Activated CD8-positive, alpha-beta memory T cell treated with anti-CD3 and anti-CD28 coated beads, Interleukin-2, amount 50 U/mL, for 24 hours (primary cell): ENCODE measurements at regions not wholly inside any gene's neighbourhood (a gene's known extent, or its start where the extent isn't known, plus 50 kb on each side); places are given as distances from the start of the nearest gene placed in this dataset.
"Not testable (repeated sequence)": the region's sequence is repeated elsewhere in the genome, so short reads cannot be mapped to it uniquely, and the experiment has no call there.

Experiments
- DNase-seq: peaks from one replicate; pipeline ENCODE4 v3.0.0-alpha.2; 2020; ENCODE audit errors: extremely low read depth

DNA sequence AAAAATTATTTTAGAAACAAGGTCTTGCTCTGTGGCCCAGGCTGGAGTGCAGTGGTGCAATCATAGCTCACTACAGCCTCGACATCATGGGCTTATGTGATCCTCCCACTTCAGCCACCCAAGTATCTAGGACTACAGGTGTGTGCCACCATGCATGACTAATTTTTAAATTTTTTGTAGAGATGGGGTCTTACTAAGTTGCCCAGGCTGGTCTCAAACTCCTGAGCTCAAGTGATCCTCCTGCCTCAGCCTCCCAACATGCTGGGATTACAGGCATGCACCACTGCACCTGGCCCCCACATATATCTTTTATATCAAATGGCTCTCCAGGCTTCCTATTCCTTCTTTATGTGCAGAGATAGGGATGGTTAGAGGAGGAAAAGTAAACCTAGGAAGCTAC lies 91.2 kb upstream of the SVIL start:
- DNase-seq: not testable (repeated sequence)

DNA sequence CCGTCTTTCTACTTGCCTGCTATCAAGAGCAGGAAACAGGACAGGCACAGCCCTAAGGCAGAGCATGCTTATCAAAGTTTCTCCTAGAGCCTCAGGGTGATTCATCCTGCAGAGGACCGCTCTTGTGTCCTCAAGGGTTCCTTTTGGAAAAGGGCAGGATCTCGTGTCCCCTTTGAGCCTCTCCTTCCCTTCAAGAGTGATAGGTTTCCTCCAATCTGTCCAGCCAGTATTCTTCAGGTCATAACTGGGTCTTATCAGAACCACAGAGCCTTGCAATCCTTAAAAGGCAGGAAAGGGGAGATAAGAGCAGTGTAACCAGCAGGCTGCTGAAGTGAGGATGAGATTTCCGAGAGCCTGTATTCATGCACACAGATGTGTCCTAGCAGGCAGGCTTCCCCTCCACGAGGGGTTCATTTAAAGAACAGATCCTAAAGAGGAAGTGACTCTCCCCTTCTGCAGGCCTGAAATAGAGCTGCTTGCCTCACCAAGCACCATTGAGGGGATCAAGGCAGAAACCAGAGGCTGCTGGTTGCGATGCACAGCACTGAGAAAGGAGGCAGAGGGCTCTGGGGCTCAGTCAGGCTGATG lies 90.5 kb upstream of the SVIL start:
- DNase-seq: no peak

DNA sequence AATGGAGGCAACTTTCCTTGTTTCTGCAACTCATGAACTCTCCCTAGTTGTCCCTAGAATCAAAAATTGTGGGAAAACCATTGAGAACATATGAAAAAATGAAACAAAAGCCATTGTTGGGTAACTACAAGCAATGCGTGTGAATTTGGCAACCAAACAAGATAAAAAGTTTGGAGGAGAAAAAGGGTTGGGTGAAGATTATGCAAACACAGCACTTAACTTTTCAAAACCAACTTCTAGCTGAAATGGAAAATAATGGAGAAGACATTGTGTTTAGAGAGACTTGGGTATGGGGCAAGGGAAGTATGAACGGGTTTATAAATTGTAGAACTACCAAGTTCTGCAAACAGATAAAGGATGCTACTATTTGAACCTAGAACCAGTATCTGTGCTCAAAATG lies 89.0 kb upstream of the SVIL start:
- DNase-seq: no peak

DNA sequence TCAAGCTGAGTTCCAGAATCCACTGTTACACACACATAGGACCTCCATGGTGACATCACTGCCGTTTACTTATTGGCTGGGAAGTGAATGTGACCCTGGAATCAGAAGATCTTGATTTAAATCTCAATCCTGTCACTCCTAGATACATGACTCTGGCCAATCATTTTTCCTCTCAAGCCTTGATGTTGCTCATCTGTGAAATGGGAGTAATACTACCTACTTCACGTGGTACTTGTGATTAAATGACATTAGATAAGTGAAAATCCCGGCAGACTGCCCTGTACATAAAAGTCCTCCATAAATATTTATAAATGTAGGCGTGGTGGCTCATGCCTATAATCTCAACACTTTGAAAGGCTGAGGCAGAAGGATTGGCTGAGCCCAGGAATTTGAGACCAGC lies 88.0 kb upstream of the SVIL start:
- no peak for DNase-seq

DNA sequence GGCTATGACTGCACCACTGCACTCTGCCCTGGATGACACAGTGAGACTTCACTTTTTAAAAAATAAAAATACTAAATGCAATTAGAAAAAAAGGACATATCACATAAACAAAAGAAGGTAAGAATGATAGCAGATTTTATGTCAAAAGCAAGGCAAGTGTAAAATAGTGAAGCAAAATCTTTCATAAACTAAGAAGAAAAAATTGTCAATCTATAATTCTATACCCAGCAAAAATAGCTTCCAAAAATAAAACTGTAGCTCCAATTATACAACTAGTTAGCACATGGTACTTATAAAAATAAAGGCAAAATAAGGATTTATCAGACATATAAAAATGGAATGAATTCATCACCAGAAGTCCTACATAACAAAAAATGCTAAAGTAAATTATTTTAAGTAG lies 85.4 kb upstream of the SVIL start:
- DNase-seq: no peak

DNA sequence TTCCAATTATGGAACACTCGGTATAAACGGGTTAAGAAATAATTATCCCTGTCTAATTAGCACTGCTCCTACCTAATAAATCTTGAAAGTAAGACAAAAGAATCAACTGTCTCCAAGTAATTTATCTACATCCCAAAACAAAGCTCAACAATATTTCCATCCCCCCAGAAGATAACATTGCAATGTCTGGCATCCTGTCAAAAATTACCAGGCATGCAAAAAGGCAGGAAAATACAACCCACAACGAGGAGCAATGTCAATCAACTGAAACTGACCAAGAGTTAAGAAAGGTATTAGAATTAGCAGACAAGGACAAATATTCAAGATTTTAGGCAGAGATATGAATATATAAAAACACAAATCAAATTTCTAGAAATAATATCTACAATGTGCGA lies 84.5 kb upstream of the SVIL start:
- no peak for DNase-seq

DNA sequence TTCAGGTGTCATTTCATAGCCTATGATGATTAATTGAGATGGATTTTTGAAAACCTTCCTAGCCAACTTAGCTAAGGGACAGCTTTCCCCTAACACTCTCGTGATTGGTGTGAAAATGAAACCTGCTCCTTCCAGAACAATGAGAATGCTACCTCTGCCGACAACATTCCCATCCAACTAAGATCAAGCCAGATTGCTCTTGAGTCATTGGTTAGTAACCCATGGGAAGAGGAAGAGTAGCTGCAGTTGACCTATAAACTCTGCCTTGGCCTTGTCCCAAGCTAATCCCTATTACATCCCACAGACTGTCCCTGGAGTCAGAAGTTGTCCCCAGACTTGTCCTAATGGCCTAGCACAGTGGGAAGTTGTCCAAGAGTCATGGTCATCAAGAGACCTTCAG lies 80.5 kb upstream of the SVIL start:
- DNase-seq: no peak

DNA sequence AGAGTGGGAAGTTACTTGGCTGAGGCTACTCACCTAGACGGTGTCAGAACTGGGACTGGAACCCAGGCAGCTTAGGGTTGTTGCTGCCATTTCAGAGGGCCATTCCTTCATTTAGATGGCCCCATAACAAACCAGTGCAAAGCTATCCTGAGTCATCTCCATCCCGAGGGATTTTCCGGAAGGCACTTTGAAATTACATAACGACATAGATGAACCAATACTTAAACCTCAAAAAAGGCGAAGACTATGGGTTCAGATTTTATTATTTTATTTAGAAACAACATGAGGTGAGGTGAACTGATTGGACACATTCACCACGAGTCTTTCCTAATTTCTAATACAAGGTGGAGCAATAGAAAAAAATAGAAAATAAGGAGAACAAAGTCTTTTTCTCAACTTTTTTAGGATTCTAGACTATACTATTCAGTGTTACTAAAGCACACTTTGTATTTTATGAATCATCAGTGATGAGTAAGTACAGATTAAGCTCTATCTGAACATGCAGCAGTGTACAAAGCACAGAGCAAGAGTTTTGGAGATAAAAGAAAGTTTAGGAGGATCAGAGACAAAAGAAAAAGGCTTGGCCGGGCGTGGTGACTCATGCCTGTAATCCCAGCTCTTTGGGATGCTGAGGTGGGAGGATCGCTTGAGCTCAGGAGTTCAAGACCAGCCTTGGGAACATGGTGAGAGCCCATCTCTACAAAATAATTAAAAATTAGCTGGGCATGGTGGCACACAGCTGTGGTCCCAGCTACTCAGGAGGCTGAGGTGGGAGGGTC lies 79.5 kb upstream of the SVIL start:
- no peak for DNase-seq

DNA sequence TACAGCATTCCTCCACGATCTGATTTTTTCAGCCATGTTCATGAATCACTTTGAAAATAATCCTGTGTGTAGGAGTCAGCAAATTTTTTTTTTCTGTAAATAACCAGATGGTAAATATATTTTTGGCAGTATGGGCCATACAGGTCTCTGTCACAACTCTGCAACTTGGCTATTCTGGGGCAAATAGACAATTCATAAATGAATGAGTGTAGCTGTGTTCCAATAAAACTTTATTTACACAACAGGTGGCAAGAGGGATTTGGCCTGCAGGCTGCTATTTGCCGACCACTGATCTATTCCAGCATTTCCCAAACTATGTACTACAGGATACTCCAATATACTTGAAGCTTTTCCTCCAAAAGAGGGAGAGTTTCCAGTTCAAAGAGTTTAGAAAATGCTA lies 78.7 kb upstream of the SVIL start:
- no peak for DNase-seq

DNA sequence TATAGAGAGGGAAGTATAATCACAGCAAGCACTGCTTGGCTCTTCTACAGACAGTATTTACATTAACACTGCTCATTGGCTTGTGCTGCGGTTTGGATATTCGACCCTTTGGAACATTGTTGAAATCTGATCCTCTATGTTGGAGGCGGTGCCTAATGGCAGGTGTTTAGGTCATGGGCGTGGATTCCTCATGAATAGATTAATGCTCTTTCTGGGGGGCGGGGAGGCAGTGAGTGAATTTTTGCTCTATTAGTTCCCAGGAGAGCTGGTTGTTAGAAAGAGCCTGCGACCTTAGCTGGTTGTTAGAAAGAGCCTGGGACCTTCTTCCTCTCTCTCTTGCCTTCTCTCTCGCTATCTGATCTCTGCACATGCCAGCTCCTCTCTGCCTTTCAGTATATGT lies 77.3 kb upstream of the SVIL start:
- DNase-seq: no peak

DNA sequence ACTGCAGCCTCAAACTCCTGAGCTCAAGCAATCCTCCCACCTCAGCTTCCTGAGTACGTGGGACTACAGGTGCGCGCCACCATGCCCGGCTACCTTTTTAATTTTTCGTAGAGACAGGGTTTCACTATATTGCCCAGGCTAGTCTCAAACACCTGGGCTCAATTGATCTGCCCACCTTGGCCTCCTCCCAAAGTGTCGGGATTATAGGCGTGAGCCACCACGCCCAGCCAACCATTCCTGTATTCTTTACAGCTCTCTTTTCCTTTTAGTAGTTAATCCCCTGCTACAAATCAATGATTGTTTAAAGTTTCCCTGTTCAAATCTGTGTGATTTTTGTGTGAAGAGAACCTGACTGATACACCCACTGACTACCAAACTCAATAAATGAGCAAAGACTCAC lies 75.4 kb upstream of the SVIL start:
- no peak for DNase-seq

DNA sequence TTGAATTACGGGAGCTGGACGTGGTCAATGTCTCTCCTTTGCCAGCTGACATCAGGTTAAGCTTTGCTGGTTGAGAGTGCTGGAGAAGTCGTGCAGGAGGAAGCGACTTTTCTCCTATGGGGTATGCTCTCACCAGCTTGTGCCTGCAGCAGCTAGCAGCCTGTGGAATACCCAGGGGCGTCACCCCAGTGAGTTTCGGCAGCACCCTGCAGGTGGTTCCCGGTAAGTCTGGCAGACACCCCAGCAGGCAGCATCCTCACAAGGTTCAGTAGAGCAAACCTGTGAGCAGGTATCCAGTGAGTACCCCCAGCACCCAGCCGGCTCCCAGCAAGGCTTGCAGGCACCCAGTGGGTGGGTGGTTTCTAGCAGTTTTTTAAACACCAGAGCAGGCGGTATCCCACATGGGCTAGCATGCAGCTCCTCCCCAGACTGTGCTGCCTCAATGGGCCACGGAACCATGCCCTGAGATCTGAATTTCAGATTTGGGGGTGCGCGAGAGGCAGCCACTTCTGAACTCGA lies 74.8 kb upstream of the SVIL start:
- DNase-seq: no peak

DNA sequence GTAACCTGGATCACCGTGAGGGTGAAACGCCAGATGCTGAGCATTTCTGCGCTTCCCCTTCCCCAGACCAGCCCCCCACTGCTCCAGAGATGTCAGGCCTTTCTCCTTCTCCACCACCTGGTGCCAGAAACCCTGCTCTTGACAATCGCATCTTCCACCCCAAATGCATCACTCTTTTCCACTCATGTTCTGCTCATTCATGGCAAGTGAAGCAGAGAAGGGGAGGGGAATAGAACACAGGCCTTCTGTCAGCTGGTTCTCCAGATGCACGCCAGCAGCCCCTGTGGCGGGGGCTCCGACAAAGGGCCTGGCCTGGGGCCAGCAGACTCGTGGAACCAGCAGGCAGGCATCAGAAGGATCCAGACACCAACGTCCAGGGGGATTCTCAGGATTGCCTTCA lies 68.5 kb upstream of the SVIL start:
- no peak for DNase-seq

DNA sequence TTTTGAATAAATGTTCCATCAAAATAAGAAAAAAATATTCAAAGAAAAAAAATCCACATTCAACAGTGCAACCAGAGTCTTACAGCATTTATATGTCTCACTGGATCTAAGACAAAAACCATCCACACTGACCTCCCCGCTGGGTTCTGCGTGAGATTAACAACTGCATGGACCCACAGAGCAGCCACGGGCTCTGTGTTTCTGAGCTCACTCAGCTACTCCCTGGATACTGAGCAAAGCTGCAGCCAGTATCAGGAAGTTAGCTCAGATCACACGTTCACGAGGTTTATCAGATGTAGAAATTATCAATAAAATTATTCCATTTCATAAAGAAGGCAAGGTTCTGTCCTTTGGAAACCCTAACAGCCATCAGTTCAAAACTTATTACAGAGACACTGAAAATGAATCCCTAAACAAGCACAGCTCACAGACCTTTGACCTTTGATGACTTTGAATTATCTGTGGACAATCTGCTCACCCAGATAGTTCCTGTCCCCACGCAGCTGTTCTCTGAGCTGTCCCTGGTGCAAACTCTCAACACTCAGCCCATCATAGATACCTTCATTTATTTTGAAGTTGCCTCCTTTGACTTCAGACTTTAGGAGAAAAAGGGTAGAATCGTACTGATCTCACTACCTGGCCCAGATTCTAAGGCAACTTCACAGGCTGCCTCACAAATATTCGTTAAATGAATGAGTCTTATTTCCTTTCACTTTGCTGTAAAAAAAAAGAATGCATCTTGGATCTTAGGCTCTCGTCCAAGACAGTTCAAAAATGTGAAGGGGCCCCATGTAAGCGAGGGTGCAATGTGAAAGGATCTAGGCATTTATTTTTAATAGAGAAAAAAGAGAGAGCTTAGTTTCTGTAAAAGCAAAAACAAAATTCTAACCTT lies 67.7 kb upstream of the SVIL start:
- DNase-seq: no peak

DNA sequence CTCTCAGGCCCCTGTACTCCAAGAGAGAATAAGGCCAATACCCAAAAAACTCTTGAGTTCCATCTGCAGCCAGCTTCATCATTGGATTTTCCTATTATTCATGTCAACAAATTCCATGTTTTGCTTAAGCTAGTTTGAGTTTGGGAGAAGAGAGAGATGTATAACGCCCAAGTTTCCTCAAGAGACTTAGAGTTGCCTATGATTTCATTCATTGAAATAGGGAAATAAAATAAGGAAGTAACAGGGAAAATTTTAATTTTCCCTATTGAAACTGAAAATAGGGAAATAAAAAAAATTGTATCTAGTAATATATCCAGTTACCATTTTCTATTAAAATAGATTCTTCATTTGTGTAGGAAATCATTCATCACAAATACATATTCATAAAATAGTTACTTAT lies 66.5 kb upstream of the SVIL start:
- DNase-seq: no peak

DNA sequence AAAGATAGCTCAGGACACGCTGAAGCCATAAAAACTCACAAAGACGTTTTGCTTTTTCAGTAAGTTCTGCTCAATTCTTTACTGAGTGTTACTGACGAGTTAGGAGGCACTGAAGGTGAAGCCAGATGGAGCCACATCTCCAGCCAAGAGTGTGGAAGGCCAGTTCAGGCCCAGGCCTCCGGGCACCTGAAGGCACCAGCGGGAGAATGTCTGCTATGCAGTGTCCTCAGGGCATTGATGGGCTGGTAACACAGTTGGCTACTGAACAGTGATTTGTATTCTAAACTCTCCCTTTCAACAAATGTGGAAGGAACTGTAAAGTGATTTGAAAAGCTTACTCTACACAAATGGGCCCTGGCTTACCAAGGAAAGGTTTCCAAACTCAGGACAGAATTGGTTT lies 64.8 kb upstream of the SVIL start:
- no peak for DNase-seq

DNA sequence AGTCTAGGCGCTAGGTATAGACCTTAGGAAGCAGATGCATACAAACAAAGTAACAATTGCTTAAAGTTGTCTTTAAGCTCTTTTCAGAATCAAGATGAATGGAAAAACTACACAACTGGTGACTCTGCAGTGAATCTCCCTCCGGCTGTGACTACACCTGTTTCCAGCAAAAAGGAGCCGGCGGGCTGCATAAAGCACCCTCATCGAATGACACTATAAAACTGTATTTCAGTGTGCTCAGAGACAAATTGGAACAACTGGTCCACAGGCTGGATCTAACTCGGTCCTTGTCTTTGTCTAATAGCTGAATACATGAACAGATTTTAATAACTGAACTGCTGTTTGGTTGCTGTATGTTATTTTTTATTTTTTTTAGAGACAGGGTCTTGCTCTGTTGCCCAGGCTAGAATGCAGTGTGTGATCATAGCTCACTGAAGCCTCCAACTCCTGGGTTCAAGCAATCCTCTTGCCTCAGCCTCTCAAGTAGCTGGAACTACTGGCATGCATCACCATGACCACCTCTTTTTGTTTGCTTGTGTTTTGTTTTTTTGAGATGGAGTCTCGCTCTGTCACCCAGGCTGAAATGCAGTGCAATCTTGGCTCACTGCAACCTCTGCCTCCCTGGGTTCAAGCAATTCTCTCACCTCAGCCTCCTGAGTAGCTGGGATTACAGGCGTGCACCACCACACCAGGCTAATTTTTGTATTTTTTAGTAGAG lies 64.2 kb upstream of the SVIL start:
- no peak for DNase-seq

DNA sequence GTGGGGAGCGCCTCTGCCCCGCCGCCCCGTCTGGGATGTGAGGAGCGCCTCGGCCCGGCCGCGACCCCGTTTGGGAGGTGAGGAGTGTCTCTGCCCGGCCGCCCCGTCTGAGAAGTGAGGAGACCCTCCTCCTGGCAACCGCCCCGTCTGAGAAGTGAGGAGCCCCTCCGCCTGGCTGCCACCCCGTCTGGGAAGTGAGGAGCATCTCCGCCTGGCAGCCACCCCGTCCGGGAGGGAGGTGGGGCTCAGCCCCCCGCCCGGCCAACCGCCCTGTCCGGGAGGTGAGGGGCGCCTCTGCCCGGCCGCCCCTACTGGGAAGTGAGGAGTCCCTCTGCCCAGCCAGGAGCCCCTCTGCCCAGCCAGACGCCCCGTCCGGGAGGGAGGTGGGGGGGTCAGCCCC lies 61.8 kb upstream of the SVIL start:
- DNase-seq: not testable (repeated sequence)

DNA sequence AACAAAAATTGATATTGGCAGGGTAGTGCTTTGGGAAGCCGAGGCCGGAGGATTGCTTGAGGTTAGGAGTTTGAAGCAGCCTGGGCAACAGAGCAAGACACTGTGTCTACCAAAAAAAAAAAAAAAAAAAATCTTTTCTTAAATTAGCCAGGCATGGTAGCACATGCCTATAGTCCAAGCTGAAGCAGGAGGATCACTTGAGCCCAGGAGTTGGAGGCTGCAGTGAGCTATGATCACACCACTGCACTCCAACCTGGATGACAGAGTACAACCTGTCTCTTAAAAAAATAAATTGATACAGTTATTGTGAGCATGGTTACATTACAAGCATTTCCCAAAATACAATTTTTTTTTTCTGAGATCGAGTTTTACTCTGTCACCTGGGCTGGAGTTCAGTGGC lies 59.4 kb upstream of the SVIL start:
- DNase-seq: no peak

DNA sequence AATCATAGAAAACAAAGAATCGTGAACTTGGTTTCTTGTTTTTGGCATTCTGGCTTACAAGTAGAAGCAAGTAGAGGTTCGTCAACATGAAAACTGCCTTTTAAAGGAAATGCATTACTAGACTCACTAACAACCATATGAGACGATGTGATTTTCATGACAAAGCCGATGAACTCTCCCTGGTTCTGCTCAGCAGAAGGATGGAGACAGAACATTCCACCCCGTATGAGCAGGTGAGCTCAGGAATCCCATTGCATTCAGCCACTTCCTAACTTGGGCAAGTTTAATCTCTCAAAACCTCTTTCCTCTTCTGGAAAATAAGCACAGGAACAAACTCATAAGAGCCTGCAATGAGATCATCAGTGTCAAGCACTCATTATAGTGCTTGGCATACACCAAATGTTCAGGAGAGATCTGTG lies 57.4 kb upstream of the SVIL start:
- no peak for DNase-seq

DNA sequence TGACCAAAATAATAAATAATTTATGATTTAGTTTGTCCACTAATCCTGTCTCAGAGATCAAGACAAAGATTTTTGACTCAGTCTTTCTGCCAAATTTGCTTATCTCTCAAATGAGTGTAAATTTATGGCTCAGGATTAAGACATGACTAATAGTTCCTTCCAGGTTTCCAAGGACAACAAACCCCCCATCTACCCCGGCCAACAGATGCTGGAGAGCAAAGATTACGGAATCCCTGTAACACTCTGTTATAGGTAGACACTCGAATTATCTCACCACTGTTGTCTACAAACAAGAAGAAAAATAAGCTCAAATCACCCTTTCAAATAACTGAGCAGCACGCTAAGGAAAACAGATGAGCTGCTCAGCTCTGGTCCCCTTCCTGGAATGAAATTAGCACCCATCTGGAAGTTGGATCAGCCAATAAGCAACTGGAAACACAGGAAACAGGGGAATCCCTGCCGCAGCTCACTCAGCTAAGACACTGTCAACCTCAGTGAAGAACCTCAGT lies 56.8 kb upstream of the SVIL start:
- no peak for DNase-seq

DNA sequence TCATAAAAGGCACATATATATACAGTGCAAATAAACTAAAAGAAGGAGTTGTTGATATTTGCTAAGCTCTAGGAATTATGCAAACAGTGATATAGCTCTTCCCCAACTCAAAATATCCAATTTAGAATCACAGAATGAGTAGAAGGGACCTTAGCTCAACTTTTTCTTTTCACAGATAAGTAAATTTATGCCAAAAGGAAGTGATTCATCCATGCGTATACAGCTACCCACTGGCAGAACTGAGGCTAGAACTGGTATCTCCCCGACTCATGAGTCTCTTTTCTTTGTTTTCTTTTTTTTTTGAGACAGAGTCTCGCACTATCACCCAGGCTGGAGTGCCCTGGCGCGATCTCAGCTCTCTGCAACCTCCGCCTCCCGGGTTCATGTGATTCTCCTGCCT lies 54.2 kb upstream of the SVIL start:
- DNase-seq: no peak
